ENCODE measurements at regions not wholly inside any gene's neighbourhood (a gene's known extent, or its start where the extent isn't known, plus 50 kb on each side); places are given as distances from the start of the nearest gene placed in this dataset.

- no peaks in the 10 kb centered on the region for H3K4me1 ChIP-seq
- H3K4me3 ChIP-seq = no peak overlapping the region
- intact Hi-C loops (cut with DNase I) = no loop called here
- H3K27ac ChIP-seq = no peak overlapping the region
- H3K27me3 ChIP-seq (ENCODE audit: low read depth) = no peaks in the 10 kb centered on the region
- DNase-seq (no peak), ATAC-seq (no peak)
- no peak for TF ChIP-seq CTCF (IDR thresholded peaks at IDR 0.05)
- no peaks in the 10 kb centered on the region for H3K36me3 ChIP-seq
- H3K9me3 ChIP-seq = no peaks in the 10 kb centered on the region
These were observed 314.9 kb upstream of the TMTC1 start for GRCh38 chr12:30098677-30099076.

- no peaks in the 10 kb centered on the region for H3K9me3 ChIP-seq
- H3K27ac ChIP-seq = no peak overlapping the region
- H3K36me3 ChIP-seq = no peaks in the 10 kb centered on the region
- DNase-seq (no peak), ATAC-seq (no peak)
- no peak for TF ChIP-seq CTCF (IDR thresholded peaks at IDR 0.05)
- no peaks in the 10 kb centered on the region for H3K27me3 ChIP-seq (ENCODE audit: low read depth)
- intact Hi-C loops (cut with DNase I) = no loop called here
- H3K4me1 ChIP-seq = no peaks in the 10 kb centered on the region
- H3K4me3 ChIP-seq = no peak overlapping the region
These were observed 311.8 kb upstream of the TMTC1 start for GRCh38 chr12:30095511-30095910.

GRCh38 chr12:30092983-30093617, 309.4 kb upstream of the TMTC1 start:
- no peak for DNase-seq
- no peak overlapping the region for H3K4me3 ChIP-seq
- TF ChIP-seq CTCF (IDR thresholded peaks at IDR 0.05) = no peak
- H3K36me3 ChIP-seq = no peaks in the 10 kb centered on the region
- ATAC-seq = no peak
- H3K9me3 ChIP-seq = no peaks in the 10 kb centered on the region
- no peaks in the 10 kb centered on the region for H3K4me1 ChIP-seq
- H3K27me3 ChIP-seq (ENCODE audit: low read depth) = no peaks in the 10 kb centered on the region
- intact Hi-C loops (cut with DNase I) = no loop called here
- H3K27ac ChIP-seq = no peak overlapping the region

GRCh38 chr12:30090258-30090657, 306.5 kb upstream of the TMTC1 start:
- DNase-seq (no peak), ATAC-seq (no peak)
- Histone ChIP-seq H3K4me1 (no peaks in the 10 kb centered on the region), H3K9me3 (no peaks in the 10 kb centered on the region), H3K27ac (no peak overlapping the region), H3K4me3 (no peak overlapping the region), H3K36me3 (no peaks in the 10 kb centered on the region), H3K27me3 (ENCODE audit: low read depth) (no peaks in the 10 kb centered on the region)
- TF ChIP-seq CTCF (IDR thresholded peaks at IDR 0.05) = no peak
- intact Hi-C loops (cut with DNase I) = no loop called here

- Histone ChIP-seq H3K4me3 (no peak overlapping the region), H3K9me3 (no peaks in the 10 kb centered on the region), H3K36me3 (no peaks in the 10 kb centered on the region), H3K4me1 (no peaks in the 10 kb centered on the region), H3K27ac (no peak overlapping the region), H3K27me3 (ENCODE audit: low read depth) (no peaks in the 10 kb centered on the region)
- no peak for DNase-seq
- no peak for TF ChIP-seq CTCF (IDR thresholded peaks at IDR 0.05)
- intact Hi-C loops (cut with DNase I) = no loop called here
- no peak for ATAC-seq
These were observed 304.7 kb upstream of the TMTC1 start for GRCh38 chr12:30088259-30088995.

Data from lower lobe of right lung (tissue), 2 donors.